Anterior cingulate cortex (tissue), 58 donors: ENCODE measurements at regions not wholly inside any gene's neighbourhood (a gene's known extent, or its start where the extent isn't known, plus 50 kb on each side); places are given as distances from the start of the nearest gene placed in this dataset.

ENCODE experiments used
- DNase-seq, 58 donors: peaks; one replicate each; lab custom pipeline; 2025; lab: John Stamatoyannopoulos, UW

- DNase-seq = no peak
Observed at GRCh38 chr7:137172105-137172590, 171.4 kb downstream of the PTN start.

DNA sequence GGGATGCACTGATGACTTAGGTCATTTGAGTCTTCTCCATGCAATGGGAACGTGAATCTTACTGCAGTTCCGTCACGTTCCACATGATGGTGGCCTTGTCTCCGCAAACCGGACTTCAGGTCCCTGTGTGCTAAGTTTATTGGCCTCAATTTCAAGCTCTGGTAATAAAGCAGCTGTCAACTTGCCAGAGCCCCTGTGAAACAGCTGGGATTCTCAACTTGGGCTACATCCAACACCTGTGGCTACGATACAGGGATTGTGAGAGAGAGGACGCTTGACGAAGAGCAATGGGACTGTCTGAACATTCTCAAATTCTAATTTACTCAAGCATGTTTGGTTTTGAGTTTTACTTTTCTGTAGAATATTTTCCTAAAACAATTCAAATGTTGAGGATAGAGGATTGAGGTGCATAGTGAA is 174.2 kb downstream of the PTN start:
- DNase-seq = peak in 53 of 58 donors; percentile 2 to 73 (median 34)

GRCh38 chr7:137167609-137168008 is 175.9 kb downstream of the PTN start:
- no peak for DNase-seq

- no peak for DNase-seq
Observed at GRCh38 chr7:137166363-137166762, 177.2 kb downstream of the PTN start.

DNA sequence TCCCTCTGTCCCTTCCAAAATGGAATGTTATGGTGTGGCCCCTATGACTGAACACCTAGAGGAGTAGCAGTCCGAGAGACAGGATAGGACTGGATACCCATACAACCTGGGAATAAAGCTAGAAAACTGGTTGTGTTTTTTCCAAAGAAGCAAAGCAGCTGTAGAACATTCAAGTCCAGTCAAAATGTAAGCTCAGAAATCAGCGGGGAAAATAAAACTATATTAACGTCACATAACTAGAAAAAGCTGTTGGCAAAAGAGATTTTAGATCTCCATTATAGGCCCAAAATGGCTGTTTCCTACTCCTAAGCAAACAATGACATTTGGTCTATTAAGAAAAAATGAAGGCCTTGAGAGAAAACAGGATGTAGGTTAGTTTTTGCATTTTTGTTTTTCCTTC is 177.7 kb downstream of the PTN start:
- no peak for DNase-seq

DNA sequence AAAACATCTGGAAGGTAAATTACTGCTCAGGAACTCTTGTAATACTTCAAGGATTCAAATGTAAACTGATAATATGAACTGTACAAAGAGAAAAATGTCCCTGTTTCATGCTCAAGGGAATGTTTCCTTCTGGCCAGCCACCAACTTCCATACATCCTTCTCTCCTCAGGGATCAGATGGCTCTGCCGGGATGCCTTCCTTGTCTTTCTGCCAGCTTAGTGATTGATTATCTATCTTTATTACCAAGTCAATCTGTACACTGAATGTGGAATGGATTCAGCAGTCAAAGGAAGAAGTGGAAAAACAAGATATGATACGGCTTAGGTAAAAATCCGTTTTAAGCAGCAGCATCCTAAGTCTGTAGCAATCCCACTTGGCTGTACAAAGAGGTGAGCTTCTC is 178.3 kb downstream of the PTN start:
- no peak for DNase-seq

- DNase-seq = no peak
Observed at GRCh38 chr7:137164251-137164650, 179.3 kb downstream of the PTN start.

GRCh38 chr7:137160236-137160635 is 183.3 kb downstream of the PTN start:
- DNase-seq = no peak

DNA sequence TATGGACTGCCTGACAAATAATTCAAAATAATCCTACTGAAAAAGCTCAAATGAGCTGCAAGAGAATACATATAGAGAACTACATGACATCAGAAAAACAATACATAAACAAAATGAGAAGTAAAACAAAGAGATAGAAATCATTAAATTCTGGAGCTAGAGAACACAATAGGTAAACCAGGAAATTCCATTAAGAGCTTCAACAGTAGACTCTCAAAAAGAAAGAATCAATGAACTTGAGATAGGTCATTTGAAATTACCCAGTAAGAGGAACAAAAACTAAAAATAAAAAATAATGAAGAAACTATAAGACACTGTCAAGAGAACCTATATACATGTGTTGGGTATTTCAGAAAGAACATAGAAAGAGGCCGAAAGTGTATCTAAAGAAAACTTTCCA is 186.3 kb downstream of the PTN start:
- no peak for DNase-seq

- no peak for DNase-seq
Observed at GRCh38 chr7:137151690-137152052, 191.9 kb downstream of the PTN start.

DNA sequence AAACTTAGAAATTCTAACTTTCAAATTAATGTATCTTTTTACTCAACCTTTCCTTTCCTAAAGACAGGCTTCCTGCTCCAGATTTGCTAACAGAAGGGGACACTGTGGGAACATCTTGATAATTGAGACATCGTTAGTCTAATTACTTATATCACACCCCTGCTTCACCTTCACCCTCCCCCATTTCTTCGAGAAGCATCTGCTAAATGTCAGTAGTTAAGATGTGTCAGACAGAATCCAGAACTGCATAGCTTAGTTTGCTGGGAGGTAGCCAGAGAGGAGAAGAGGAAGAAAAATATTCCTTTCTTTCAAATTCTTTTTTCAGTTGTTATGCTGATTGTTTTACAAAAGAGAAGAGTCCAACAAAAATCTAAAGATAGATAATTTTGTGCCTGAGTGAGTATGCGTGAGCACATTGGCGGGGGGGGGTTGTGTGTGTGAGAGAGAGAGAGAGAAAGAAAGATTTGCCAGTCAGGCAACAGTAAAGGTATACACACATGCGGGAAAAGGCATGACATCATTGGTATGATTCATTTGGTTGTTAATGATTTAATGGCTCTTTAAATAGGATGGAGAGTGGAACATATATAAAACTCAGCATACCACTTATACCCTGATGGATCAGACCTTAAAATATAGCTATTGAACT is 192.4 kb downstream of the PTN start:
- DNase-seq = no peak

DNA sequence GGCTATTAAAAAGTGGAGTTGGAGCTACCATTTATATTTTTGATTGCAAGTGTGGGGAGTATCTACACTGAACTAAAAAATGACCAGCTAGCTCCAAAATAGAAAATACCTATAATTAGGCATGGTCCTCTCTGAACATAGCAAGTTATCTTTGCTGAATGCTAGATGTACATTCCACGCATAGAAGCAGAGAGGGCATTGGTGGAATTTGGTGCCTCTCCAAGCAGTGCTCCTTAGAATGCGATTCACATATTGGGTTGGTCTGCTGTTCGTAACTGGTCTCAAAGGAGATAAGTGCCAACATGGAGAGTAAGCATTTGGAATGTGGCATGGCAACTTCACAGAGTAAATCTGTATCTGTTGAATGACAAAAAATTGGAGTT is 196.2 kb downstream of the PTN start:
- DNase-seq = no peak

GRCh38 chr7:137146552-137147337 is 196.8 kb downstream of the PTN start:
- DNase-seq = no peak

DNA sequence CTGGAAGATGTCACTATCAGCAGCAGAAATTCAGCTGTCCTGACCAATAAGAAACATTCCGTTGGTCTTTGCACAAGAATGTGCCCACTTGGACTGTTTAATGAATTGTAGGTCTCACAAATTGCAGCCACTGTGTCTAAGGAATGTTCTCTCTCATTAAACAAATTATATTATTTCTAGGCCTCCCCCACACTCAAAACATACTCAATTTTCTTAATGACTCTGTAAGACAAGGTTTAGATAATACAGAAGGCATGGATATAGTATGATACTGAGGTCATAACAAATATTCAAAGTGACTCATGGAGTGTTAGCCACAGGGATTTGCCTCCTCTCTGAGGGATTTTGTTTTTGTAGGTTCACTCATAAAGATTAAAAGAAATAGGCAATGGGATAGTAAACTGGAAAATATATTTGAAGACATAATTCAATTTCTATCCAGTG is 197.5 kb downstream of the PTN start:
- no peak for DNase-seq

GRCh38 chr7:137142376-137142775 is 201.2 kb downstream of the PTN start:
- no peak for DNase-seq

DNA sequence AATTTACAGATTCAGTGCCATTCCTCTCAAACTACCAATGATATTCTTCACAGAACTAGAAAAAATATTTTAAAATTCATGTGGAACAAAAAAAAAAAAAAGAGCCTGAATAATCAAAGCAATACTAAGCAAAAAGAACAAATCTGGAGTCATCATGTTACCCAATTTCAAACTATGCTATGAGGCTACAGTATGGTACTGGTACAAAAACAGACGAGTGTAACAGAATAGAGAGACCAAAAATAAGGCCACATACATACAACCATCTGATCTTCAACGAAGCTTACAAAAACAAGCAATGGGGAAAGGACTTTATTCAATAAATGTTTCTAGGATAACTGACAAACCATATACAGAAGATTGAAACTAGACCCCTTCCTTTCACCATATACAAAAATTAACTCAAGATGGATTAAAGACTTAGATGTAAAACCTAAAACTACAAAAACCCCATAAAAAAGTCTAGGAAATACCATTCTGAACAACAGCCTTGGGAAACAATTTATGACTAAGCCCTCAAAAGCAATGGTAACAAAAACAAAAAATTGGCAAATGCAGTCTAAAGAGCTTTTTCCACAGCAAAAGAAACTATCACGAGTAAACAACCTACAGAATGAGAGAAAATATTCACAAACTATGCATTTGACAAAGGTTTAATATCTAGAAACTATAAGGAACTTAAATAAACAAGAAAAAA is 207.7 kb downstream of the PTN start:
- no peak for DNase-seq

DNA sequence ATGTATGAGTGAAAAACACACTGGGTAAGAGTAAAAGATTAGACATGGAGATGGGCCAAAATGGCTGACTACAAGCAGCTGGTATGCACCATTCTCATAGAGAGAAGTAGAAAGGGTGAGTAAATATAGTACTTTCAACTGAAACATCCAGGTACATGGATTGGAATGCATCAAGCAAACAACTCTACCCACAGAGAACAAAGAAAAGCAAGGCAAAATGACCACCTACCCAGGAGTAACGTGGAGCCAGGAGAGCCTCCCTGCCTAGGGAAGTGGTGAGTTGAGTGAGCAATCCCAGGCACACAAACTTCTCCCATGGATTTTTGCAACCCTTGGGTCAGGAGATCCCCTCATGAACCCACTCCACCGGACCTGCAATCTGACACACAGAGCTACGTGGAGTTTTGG is 212.8 kb downstream of the PTN start:
- no peak for DNase-seq

DNA sequence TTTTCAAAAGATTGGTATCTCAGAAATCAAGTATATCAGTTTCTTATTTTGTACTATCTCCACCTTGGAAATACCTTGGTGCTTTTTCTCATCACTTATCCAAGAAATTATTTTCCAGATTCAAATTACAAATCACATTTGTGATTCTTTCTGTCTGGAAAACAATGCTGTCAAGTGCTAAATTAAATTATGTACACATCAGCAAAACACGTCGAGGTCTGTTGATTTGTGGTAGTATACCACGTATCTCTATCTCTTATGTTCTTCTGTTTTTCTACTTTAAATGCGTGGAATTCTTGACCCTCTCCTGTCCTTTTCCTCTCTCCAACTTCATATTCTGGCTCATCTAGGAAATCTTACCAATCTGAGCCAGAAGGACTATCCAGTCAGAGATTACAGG is 214.5 kb downstream of the PTN start:
- DNase-seq = no peak

DNA sequence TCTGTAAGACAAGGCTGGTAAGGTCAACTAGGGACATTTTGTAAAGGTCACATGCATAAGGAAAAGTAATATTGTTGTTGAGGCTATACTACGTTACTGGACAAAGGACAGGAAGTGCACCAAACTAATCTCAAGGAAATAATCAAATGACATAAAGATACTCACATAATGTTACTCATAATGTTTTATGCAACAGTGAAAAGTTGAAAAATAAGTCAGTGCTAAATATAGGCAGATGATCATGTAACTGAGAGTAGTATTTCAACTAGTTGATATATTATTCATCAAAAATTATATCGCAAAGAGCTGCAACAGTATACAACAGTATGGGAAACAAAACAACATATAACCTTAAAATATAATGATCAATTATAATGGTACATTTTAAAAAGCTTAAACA is 215.7 kb downstream of the PTN start:
- no peak for DNase-seq

DNA sequence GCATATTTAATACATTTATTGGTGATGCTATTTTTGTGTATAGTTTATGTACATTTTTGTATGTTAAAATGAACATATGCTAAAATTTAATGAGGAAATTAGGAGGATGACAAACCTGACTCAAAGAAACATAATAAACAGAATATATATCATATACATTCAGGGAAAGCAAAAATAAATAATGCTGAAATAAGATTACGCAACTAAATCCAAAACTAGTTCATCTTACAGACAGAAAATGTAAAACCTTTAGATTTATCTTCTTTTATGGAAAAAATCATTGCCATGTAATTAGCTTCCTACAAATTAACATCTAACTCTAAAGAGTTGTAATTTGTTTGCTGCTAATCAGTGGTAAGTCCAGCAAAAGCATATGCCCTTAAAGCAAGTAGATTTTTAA is 216.5 kb downstream of the PTN start:
- DNase-seq = no peak

DNA sequence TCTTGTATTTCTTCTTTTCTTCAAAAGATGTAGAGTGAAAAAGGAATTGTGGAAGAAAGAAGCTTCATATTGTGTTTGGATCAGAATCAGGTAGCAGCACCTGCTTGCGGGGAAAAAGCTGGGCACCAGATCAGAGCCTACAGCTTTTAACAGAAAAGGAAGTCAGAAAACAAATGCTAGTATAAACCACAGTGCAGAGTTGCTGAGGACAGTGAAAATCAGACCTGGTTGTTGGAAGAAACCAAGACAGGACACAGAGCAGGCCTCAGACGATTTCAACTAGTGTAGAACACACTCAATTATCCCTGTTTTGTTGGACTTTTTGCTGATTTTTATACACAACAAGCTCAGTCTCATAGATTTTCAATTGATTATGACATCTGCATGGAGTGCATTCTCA is 221.4 kb downstream of the PTN start:
- no peak for DNase-seq

- no peak for DNase-seq
Observed at GRCh38 chr7:137120690-137121089, 222.8 kb downstream of the PTN start.
